ENCODE measurements at regions not wholly inside any gene's neighbourhood (a gene's known extent, or its start where the extent isn't known, plus 50 kb on each side); places are given as distances from the start of the nearest gene placed in this dataset.

DNA sequence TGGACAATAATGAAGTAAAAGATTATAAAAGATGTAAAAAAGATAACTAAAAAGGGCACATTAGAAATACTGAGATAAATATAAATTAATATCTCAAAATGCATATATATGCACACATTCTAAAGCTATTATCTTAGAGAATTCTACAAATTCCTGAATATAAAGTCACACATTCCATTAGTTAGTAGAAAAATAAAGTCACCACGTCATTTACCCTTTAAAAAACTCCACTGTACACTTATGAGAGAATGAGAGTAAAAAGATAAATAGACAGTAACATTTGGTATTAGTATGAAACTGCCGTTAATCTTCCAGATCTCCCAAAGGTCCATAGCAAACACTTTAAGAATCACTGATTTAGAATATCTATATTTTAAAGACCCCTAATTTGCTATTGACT is 67.2 kb upstream of the IL15 start:
- Histone ChIP-seq H3K27me3 (ENCODE audit: control insufficient read depth in 1 of 2, insufficient read depth in 2 of 2, low read length in 1 of 2) (no peaks in the 10 kb centered on the region), H3K27ac (ENCODE audit: low read depth in 1 of 2, low read length in 2 of 2) (no peak overlapping the region), H3K36me3 (ENCODE audit: control insufficient read depth in 1 of 2, insufficient read depth in 2 of 2, low read length in 1 of 2) (no peaks in the 10 kb centered on the region), H3K4me1 (ENCODE audit: control insufficient read depth in 1 of 2, insufficient read depth in 2 of 2, low read length in 2 of 2) (no peaks in the 10 kb centered on the region), H3K9me3 (ENCODE audit: control insufficient read depth, low read length) (no peaks in the 10 kb centered on the region), H3K4me3 (ENCODE audit: low read length in 2 of 2) (no peak overlapping the region)
- ATAC-seq (ENCODE audit: low FRiP score), result no peak
- 23% methylated on average over 2 of the region's 2 CpGs for WGBS, 2 donors
- no peak for DNase-seq
- intact Hi-C loops (cut with DNase I), result no loop called here

DNA sequence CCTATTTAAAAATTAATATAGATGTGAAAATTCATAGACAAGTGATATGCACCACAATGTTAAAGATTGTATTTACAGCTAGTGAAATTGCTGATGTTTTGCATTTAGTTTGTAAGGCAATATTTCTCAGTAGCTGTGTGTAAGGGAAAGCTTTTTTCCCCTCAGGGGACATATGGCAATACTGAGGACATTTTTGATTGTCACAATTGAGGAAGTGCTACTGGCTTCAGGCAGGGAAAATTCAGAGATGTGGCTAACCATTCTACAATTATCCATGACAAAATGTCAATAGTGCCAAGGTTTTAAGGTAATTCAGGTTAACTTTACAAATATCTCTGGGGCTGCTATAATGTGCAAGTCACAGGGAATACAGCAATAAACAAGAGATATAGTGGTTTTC is 66.1 kb upstream of the IL15 start:
- Histone ChIP-seq H3K27ac (ENCODE audit: low read depth in 1 of 2, low read length in 2 of 2) (no peak overlapping the region), H3K36me3 (ENCODE audit: control insufficient read depth in 1 of 2, insufficient read depth in 2 of 2, low read length in 1 of 2) (no peaks in the 10 kb centered on the region)
- intact Hi-C loops (cut with DNase I), result no loop called here

DNA sequence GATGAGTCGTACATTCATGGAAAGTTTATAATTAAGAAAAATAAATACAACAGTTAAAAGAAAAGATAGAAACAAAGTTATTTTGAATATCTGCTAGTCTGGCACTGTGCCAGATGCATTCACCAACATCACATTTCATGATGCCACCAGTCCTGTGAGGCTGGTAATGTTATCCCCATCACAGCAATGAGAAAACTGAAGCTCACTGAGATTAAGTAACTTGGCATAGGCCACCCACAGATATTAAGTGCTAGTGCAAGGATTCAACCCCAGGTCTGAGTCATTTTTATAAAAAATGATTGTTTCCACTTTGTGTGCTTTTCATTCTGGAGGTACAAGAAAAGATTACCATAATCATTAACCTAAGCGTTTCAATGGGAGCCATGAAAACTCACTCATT is 65.0 kb upstream of the IL15 start:
- Histone ChIP-seq H3K9me3 (ENCODE audit: control insufficient read depth, low read length) (no peaks in the 10 kb centered on the region), H3K4me1 (ENCODE audit: control insufficient read depth in 1 of 2, insufficient read depth in 2 of 2, low read length in 2 of 2) (no peaks in the 10 kb centered on the region), H3K36me3 (ENCODE audit: control insufficient read depth in 1 of 2, insufficient read depth in 2 of 2, low read length in 1 of 2) (no peaks in the 10 kb centered on the region), H3K4me3 (ENCODE audit: low read length in 2 of 2) (no peak overlapping the region), H3K27ac (ENCODE audit: low read depth in 1 of 2, low read length in 2 of 2) (no peak overlapping the region), H3K27me3 (ENCODE audit: control insufficient read depth in 1 of 2, insufficient read depth in 2 of 2, low read length in 1 of 2) (no peaks in the 10 kb centered on the region)
- intact Hi-C loops (cut with DNase I), result no loop called here
- DNase-seq, result no peak
- WGBS, 2 donors, result 80 to 81% methylated on average over 2 of the region's 2 CpGs
- ATAC-seq (ENCODE audit: low FRiP score), result no peak

More for the DNA sequence above, 66.1 kb upstream of the IL15 start:
- ATAC-seq (ENCODE audit: low FRiP score), result no peak
- Histone ChIP-seq H3K9me3 (ENCODE audit: control insufficient read depth, low read length) (no peaks in the 10 kb centered on the region), H3K4me3 (ENCODE audit: low read length in 2 of 2) (no peak overlapping the region), H3K4me1 (ENCODE audit: control insufficient read depth in 1 of 2, insufficient read depth in 2 of 2, low read length in 2 of 2) (no peaks in the 10 kb centered on the region), H3K27me3 (ENCODE audit: control insufficient read depth in 1 of 2, insufficient read depth in 2 of 2, low read length in 1 of 2) (no peaks in the 10 kb centered on the region)
- DNase-seq, result no peak

DNA sequence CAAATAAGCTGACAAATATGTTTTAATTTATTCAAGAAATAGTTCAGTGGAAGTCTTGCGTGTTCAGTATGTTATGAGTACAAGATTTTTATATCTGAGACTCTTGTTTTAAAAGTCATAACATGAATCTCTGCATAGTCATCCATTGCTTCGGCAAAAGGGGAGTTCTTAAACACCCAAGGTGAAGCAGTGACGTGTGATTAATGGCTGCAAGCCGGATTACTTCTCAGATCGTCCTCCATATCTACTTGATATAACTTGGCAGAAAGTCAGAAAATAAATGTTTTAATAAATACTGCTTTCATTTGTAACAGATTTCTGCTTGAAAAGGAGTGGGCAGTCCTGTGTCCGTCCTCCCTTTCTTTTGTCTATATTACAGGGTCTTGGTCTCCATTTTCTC is 64.6 kb upstream of the IL15 start:
- intact Hi-C loops (cut with DNase I), result no loop called here

DNA sequence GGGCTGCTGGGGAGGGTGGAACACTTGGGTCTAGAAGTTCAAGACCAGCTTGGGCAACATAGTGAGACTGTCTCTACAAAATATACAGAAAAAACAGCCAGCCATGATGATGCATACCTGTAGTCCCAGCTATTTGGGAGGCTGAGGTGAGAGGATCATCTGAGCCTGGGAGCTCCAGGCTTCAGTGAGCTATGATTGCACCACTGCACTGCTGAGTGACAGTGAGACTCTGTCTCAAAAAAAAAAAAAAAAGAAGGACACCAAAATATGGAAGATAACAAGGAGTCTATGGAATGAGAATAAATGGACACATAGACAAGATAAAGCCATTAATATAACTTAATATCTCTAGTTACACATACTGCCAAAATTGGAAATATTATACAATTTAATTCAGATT is 62.7 kb upstream of the IL15 start:
- Histone ChIP-seq H3K36me3 (ENCODE audit: control insufficient read depth in 1 of 2, insufficient read depth in 2 of 2, low read length in 1 of 2) (no peaks in the 10 kb centered on the region), H3K27ac (ENCODE audit: low read depth in 1 of 2, low read length in 2 of 2) (no peak overlapping the region), H3K27me3 (ENCODE audit: control insufficient read depth in 1 of 2, insufficient read depth in 2 of 2, low read length in 1 of 2) (no peaks in the 10 kb centered on the region), H3K4me1 (ENCODE audit: control insufficient read depth in 1 of 2, insufficient read depth in 2 of 2, low read length in 2 of 2) (no peaks in the 10 kb centered on the region), H3K4me3 (ENCODE audit: low read length in 2 of 2) (no peak overlapping the region), H3K9me3 (ENCODE audit: control insufficient read depth, low read length) (no peaks in the 10 kb centered on the region)
- ATAC-seq (ENCODE audit: low FRiP score), result no peak
- DNase-seq, result no peak
- intact Hi-C loops (cut with DNase I), result no loop called here

More for the DNA sequence above, 64.6 kb upstream of the IL15 start:
- 78 to 83% methylated on average over 6 of the region's 6 CpGs for WGBS, 2 donors
- Histone ChIP-seq H3K27ac (ENCODE audit: low read depth in 1 of 2, low read length in 2 of 2) (no peak overlapping the region), H3K4me1 (ENCODE audit: control insufficient read depth in 1 of 2, insufficient read depth in 2 of 2, low read length in 2 of 2) (no peaks in the 10 kb centered on the region), H3K4me3 (ENCODE audit: low read length in 2 of 2) (no peak overlapping the region), H3K9me3 (ENCODE audit: control insufficient read depth, low read length) (no peaks in the 10 kb centered on the region), H3K27me3 (ENCODE audit: control insufficient read depth in 1 of 2, insufficient read depth in 2 of 2, low read length in 1 of 2) (no peaks in the 10 kb centered on the region), H3K36me3 (ENCODE audit: control insufficient read depth in 1 of 2, insufficient read depth in 2 of 2, low read length in 1 of 2) (no peaks in the 10 kb centered on the region)
- no peak for ATAC-seq (ENCODE audit: low FRiP score)
- DNase-seq, result no peak

DNA sequence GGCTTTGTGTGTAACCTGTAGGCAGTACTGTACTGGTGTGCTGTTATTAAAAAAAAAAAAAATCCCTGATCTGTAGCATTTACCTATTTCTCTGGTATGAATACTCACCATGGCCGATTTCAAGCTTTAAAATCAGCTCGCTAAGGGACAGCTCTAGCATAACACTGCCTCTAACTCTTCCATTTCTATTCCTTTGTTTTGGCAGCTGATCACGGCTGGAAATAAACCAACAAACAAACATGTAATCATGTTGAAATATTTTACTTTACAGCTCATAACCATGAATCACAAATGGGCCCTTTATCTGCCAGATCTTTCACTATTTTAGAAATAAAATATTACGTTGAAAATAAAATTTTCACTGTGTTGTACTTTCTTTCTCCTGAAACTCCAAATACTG is 60.5 kb upstream of the IL15 start:
- ATAC-seq (ENCODE audit: low FRiP score), result no peak
- intact Hi-C loops (cut with DNase I), result no loop called here

DNA sequence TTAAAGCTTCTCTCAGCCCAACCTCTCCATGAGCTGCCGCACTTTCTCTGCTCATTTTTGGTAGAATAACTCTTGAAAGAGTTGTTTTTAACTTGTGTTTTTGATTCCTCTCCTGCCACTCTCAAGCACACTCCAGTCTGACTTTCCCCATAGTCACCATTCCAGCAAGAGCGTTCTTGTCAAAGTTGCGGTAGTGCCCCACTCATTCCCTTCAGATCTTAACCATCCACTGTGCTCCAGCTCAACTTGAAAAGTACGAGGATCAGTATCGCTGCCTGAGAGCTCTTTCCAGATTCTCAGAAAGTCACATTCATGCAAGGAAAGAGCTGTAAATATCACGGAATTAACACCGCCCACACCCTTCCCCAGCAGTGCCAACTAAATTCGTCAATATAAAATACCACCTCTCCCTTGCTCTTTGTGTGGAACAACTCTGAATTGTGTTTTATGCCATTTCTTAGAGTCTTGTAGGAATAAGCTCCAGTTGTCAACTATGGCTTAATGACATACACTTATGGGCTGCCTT is 59.7 kb upstream of the IL15 start:
- intact Hi-C loops (cut with DNase I), result no loop called here
- WGBS, 2 donors, result 90 to 93% methylated on average over 8 of the region's 8 CpGs
- ATAC-seq (ENCODE audit: low FRiP score), result no peak
- no peak for DNase-seq
- no peak overlapping the region for H3K4me3 ChIP-seq (ENCODE audit: low read length in 2 of 2)
- H3K36me3 ChIP-seq (ENCODE audit: control insufficient read depth in 1 of 2, insufficient read depth in 2 of 2, low read length in 1 of 2), result no peaks in the 10 kb centered on the region
- no peaks in the 10 kb centered on the region for H3K9me3 ChIP-seq (ENCODE audit: control insufficient read depth, low read length)
- H3K27ac ChIP-seq (ENCODE audit: low read depth in 1 of 2, low read length in 2 of 2), result no peak overlapping the region
- no peaks in the 10 kb centered on the region for H3K27me3 ChIP-seq (ENCODE audit: control insufficient read depth in 1 of 2, insufficient read depth in 2 of 2, low read length in 1 of 2)
- H3K4me1 ChIP-seq (ENCODE audit: control insufficient read depth in 1 of 2, insufficient read depth in 2 of 2, low read length in 2 of 2), result no peaks in the 10 kb centered on the region

More for the DNA sequence above, 60.5 kb upstream of the IL15 start:
- no peaks in the 10 kb centered on the region for H3K9me3 ChIP-seq (ENCODE audit: control insufficient read depth, low read length)
- 13 to 17% methylated on average over 4 of the region's 4 CpGs for WGBS, 2 donors
- no peaks in the 10 kb centered on the region for H3K4me1 ChIP-seq (ENCODE audit: control insufficient read depth in 1 of 2, insufficient read depth in 2 of 2, low read length in 2 of 2)
- no peaks in the 10 kb centered on the region for H3K27me3 ChIP-seq (ENCODE audit: control insufficient read depth in 1 of 2, insufficient read depth in 2 of 2, low read length in 1 of 2)
- no peak for DNase-seq
- no peak overlapping the region for H3K27ac ChIP-seq (ENCODE audit: low read depth in 1 of 2, low read length in 2 of 2)
- H3K36me3 ChIP-seq (ENCODE audit: control insufficient read depth in 1 of 2, insufficient read depth in 2 of 2, low read length in 1 of 2), result no peaks in the 10 kb centered on the region
- no peak overlapping the region for H3K4me3 ChIP-seq (ENCODE audit: low read length in 2 of 2)

DNA sequence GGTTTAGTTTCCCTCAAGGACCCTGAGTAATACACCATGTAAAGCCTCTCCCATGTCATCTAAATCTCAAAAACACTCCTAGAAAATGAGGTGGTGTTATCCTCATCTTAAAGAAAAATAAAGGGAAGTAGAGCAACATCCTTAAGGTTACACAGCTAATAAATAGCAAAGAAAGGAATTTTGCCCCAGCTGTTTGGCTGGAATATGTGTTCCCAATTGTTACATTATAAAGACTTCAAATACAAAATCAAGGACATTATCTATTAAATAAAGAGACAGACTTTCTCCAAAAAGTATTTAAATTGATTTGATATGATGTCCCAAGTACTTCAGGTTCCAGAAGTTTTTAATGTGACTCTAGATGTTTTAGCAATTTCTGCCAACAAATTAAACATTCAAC is 57.9 kb upstream of the IL15 start:
- Histone ChIP-seq H3K27me3 (ENCODE audit: control insufficient read depth in 1 of 2, insufficient read depth in 2 of 2, low read length in 1 of 2) (no peaks in the 10 kb centered on the region), H3K4me1 (ENCODE audit: control insufficient read depth in 1 of 2, insufficient read depth in 2 of 2, low read length in 2 of 2) (no peaks in the 10 kb centered on the region), H3K36me3 (ENCODE audit: control insufficient read depth in 1 of 2, insufficient read depth in 2 of 2, low read length in 1 of 2) (no peaks in the 10 kb centered on the region), H3K9me3 (ENCODE audit: control insufficient read depth, low read length) (no peaks in the 10 kb centered on the region), H3K27ac (ENCODE audit: low read depth in 1 of 2, low read length in 2 of 2) (no peak overlapping the region), H3K4me3 (ENCODE audit: low read length in 2 of 2) (no peak overlapping the region)
- no peak for DNase-seq
- intact Hi-C loops (cut with DNase I), result no loop called here
- ATAC-seq (ENCODE audit: low FRiP score), result no peak

DNA sequence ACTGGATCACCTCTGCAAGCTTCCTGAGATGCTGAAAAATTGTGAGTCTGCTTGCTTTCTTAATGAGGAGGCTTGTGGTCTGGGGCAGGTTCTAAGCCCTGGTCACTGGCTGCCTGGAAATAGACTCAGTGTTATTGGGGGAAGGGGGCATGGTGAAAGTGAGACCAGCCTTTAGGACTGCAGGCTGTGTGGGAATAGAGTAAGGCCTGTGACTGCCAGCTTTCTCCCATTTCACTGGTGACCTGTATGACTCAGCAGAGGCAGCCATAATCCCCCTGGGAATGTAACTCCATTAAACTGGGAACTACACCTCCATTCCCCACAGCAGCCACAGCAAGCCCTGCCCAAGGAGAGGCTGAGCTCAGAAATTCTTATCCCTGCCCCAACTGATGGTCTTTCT is 55.9 kb upstream of the IL15 start:
- intact Hi-C loops (cut with DNase I), result no loop called here
- Histone ChIP-seq H3K27ac (ENCODE audit: low read depth in 1 of 2, low read length in 2 of 2) (no peak overlapping the region), H3K9me3 (ENCODE audit: control insufficient read depth, low read length) (no peaks in the 10 kb centered on the region), H3K36me3 (ENCODE audit: control insufficient read depth in 1 of 2, insufficient read depth in 2 of 2, low read length in 1 of 2) (no peaks in the 10 kb centered on the region), H3K27me3 (ENCODE audit: control insufficient read depth in 1 of 2, insufficient read depth in 2 of 2, low read length in 1 of 2) (no peaks in the 10 kb centered on the region), H3K4me1 (ENCODE audit: control insufficient read depth in 1 of 2, insufficient read depth in 2 of 2, low read length in 2 of 2) (no peaks in the 10 kb centered on the region), H3K4me3 (ENCODE audit: low read length in 2 of 2) (no peak overlapping the region)
- DNase-seq (no peak), ATAC-seq (ENCODE audit: low FRiP score) (no peak)
